HCT116 (cell line): ENCODE measurements at regions not wholly inside any gene's neighbourhood (a gene's known extent, or its start where the extent isn't known, plus 50 kb on each side); places are given as distances from the start of the nearest gene placed in this dataset.

Source experiments
- EGR1 ChIP-seq: IDR thresholded peaks from 2 replicates; pipeline ENCODE4 v1.6.1; 2012; ENCODE audit warnings: low read depth
- FOSL1 ChIP-seq: IDR thresholded peaks from 2 replicates; pipeline ENCODE4 v1.6.1; 2012; ENCODE audit warnings: low read depth
- POLR2A ChIP-seq: IDR thresholded peaks from 2 replicates; pipeline ENCODE4 v1.7.0; 2011; ENCODE audit warnings: borderline replicate concordance; ENCODE audit not compliant: insufficient read depth, insufficient read length; ENCODE audit errors: extremely low read depth
- POLR2AphosphoS5 ChIP-seq: IDR thresholded peaks from 2 replicates; pipeline ENCODE4 v1.6.1; 2011; ENCODE audit warnings: mild to moderate bottlenecking, low read depth, low read length, moderate library complexity
- RAD21 ChIP-seq: IDR thresholded peaks from 2 replicates; pipeline ENCODE4 v1.6.1; 2012; ENCODE audit warnings: low read depth, mild to moderate bottlenecking
- TCF7L2 ChIP-seq: IDR thresholded peaks from 2 replicates; pipeline ENCODE4 v1.7.0; 2011; ENCODE audit warnings: borderline replicate concordance, inconsistent platforms; ENCODE audit not compliant: insufficient read depth, insufficient read length; ENCODE audit errors: extremely low read depth
- TF ChIP-seq, protein P1 (sequence below), 3 experiments: fragments of 200-600 bp in 1 of 3; sonication (generic) in 1 of 3; IDR thresholded peaks in 2 of 3; conservative IDR thresholded peaks in 1 of 3; 2 replicates each; pipeline ENCODE4 v1.5.1; 2012 to 2017; ENCODE audit warnings: low read depth in 2 of 3, low read length in 2 of 3, antibody characterized with exemption in 1 of 3, borderline replicate concordance in 1 of 3, control low read depth in 1 of 3, mild to moderate bottlenecking in 1 of 3, mixed read lengths in 1 of 3, mixed run types in 1 of 3, moderate library complexity in 1 of 3; ENCODE audit not compliant: insufficient read depth in 1 of 3
- TF ChIP-seq, protein P2 (sequence below): IDR thresholded peaks from 2 replicates; pipeline ENCODE4 v1.6.1; 2012

DNA sequence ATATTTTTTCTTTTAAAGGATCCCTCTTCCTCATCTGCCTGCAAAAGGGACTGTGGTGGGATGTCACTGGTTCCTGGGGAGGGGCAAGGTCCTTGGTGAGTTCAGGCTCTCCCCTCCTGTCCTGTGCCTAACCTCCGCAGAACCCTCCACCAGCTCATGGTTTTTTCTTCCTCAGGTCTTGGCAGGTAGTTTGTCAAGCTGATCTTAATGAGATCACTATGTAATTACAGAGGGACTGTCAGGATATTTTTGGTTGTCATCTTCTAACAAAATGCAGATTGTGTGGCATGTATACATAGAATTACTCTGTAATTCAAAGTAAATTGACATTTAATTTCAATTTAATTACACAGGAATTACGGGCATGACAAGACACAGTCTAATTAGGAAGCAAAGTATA lies 150.3 kb upstream of the SEMA6A start:
- no peak for TF ChIP-seq TCF7L2
- TF ChIP-seq EGR1 = no peak
- no peak for TF ChIP-seq POLR2A
- no peak for TF ChIP-seq FOSL1
- no peak for TF ChIP-seq POLR2AphosphoS5
- TF ChIP-seq RAD21 = no peak
- TF ChIP-seq, protein P1, sequence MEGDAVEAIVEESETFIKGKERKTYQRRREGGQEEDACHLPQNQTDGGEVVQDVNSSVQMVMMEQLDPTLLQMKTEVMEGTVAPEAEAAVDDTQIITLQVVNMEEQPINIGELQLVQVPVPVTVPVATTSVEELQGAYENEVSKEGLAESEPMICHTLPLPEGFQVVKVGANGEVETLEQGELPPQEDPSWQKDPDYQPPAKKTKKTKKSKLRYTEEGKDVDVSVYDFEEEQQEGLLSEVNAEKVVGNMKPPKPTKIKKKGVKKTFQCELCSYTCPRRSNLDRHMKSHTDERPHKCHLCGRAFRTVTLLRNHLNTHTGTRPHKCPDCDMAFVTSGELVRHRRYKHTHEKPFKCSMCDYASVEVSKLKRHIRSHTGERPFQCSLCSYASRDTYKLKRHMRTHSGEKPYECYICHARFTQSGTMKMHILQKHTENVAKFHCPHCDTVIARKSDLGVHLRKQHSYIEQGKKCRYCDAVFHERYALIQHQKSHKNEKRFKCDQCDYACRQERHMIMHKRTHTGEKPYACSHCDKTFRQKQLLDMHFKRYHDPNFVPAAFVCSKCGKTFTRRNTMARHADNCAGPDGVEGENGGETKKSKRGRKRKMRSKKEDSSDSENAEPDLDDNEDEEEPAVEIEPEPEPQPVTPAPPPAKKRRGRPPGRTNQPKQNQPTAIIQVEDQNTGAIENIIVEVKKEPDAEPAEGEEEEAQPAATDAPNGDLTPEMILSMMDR (IDR thresholded peaks at IDR 0.05 in 2 of 3, conservative IDR thresholded peaks at IDR 0.05 in 1 of 3; ENCODE audit: borderline replicate concordance in 1 of 3, insufficient read depth in 1 of 3, low read depth in 2 of 3, low read length in 2 of 3) = no peak
- TF ChIP-seq, protein P2, sequence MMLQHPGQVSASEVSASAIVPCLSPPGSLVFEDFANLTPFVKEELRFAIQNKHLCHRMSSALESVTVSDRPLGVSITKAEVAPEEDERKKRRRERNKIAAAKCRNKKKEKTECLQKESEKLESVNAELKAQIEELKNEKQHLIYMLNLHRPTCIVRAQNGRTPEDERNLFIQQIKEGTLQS = no peak
